Stomach (tissue), 4 donors: ENCODE measurements at regions not wholly inside any gene's neighbourhood (a gene's known extent, or its start where the extent isn't known, plus 50 kb on each side); places are given as distances from the start of the nearest gene placed in this dataset.

ENCODE experiments used
- POLR2A ChIP-seq, 4 donors: fragments of 450-650 bp; IDR thresholded peaks; one replicate each; pipeline ENCODE4 v1.6.1; 2016; ENCODE audit warnings: antibody characterized with exemption in 4 of 4, control low read depth in 2 of 4, mild to moderate bottlenecking in 1 of 4, moderate library complexity in 1 of 4
- TF ChIP-seq, protein P1 (sequence below), 7 experiments: fragments of 450-650 bp in 4 of 7; fragments of 200-600 bp in 3 of 7; sonication (generic) in 3 of 7; IDR thresholded peaks; one replicate each; pipeline ENCODE4 v1.5.1; 2016 to 2019; ENCODE audit warnings: antibody characterized with exemption in 7 of 7, control low read depth in 2 of 7, mild to moderate bottlenecking in 1 of 7

- TF ChIP-seq, protein P1, sequence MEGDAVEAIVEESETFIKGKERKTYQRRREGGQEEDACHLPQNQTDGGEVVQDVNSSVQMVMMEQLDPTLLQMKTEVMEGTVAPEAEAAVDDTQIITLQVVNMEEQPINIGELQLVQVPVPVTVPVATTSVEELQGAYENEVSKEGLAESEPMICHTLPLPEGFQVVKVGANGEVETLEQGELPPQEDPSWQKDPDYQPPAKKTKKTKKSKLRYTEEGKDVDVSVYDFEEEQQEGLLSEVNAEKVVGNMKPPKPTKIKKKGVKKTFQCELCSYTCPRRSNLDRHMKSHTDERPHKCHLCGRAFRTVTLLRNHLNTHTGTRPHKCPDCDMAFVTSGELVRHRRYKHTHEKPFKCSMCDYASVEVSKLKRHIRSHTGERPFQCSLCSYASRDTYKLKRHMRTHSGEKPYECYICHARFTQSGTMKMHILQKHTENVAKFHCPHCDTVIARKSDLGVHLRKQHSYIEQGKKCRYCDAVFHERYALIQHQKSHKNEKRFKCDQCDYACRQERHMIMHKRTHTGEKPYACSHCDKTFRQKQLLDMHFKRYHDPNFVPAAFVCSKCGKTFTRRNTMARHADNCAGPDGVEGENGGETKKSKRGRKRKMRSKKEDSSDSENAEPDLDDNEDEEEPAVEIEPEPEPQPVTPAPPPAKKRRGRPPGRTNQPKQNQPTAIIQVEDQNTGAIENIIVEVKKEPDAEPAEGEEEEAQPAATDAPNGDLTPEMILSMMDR (IDR thresholded peaks at IDR 0.05), result no peak
- no peak for TF ChIP-seq POLR2A (IDR thresholded peaks at IDR 0.05)
These were observed 519.5 kb downstream of the PREX1 start for GRCh38 chr20:48308232-48308781.
